ENCODE measurements at regions not wholly inside any gene's neighbourhood (a gene's known extent, or its start where the extent isn't known, plus 50 kb on each side); places are given as distances from the start of the nearest gene placed in this dataset.

DNA sequence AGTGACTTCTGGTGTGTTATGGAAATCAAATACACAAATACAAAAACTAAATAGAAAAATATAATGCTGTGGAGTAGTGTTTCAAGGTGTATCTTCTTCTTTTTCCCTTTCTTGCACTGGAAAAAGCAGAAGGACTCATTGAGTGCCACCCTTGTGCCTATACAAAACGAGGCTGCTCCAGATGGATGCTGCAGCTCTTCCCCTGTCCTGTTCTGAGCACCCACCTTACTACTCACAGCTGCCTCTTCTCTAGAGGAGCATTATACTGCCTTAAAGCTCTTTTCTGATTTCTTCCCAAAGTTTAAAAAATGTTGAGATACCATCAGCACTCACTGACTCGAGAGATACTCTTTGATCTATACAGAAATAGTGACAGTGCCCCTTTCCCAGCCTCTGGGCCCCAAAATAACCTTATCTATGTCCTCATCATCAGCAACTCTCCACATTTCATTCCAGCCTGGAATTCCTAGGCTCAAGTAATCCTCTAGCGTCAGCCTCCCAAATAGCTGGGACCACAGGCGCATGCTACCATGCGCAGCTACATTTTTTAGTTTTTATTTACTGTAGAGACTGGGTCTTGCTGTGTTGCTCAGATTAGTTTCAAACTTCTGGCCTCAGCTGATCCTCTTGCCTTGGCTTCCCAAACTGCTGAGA lies 1356.1 kb upstream of the NRXN1 start:
- DNase-seq, result no peak
- Histone ChIP-seq H3K27me3 (no peaks in the 10 kb centered on the region), H3K9me3 (no peaks in the 10 kb centered on the region), H3K36me3 (no peaks in the 10 kb centered on the region), H3K4me3 (ENCODE audit: low read depth, low read length) (no peak overlapping the region), H3K4me1 (peaks cover 4% of the 10 kb centered on the region)
- TF ChIP-seq CTCF (IDR thresholded peaks at IDR 0.05; ENCODE audit: low read depth, low read length), result no peak

- DNase-seq, result peak; percentile 4
- no peaks in the 10 kb centered on the region for H3K9me3 ChIP-seq
- H3K36me3 ChIP-seq, result no peaks in the 10 kb centered on the region
- no peak for TF ChIP-seq CTCF (IDR thresholded peaks at IDR 0.05; ENCODE audit: low read depth, low read length)
- no peaks in the 10 kb centered on the region for H3K27me3 ChIP-seq
- H3K4me1 ChIP-seq, result peaks cover 4% of the 10 kb centered on the region
- H3K4me3 ChIP-seq (ENCODE audit: low read depth, low read length), result no peak overlapping the region
These were observed 1354.6 kb upstream of the NRXN1 start for GRCh38 chr2:52386433-52387030.

DNA sequence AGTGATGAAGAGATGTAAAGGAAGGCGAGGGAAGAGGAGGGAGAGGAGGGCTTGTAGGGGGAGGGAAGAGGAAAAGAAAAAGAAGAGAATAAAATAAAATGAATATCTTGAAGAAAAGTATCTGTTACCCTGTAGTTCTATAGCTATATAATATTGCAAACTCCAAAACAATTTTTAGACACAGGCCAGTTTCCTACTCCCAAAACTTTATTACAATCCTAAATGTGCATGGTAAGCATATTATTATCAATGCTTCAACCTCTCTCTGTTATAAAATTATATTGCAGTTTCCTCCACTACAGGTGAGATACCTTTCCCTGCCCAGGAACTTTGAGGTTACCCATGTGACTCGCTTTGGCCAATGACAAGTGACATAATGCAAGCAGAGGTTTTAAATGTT lies 1351.6 kb upstream of the NRXN1 start:
- no peak for TF ChIP-seq CTCF (IDR thresholded peaks at IDR 0.05; ENCODE audit: low read depth, low read length)
- Histone ChIP-seq H3K9me3 (no peaks in the 10 kb centered on the region), H3K4me3 (ENCODE audit: low read depth, low read length) (no peak overlapping the region), H3K4me1 (peaks cover 4% of the 10 kb centered on the region), H3K36me3 (no peaks in the 10 kb centered on the region), H3K27me3 (no peaks in the 10 kb centered on the region)
- no peak for DNase-seq

GRCh38 chr2:52369178-52369577 lies 1337.2 kb upstream of the NRXN1 start:
- Histone ChIP-seq H3K36me3 (no peaks in the 10 kb centered on the region), H3K9me3 (no peaks in the 10 kb centered on the region), H3K4me1 (no peaks in the 10 kb centered on the region), H3K4me3 (ENCODE audit: low read depth, low read length) (no peak overlapping the region), H3K27me3 (no peaks in the 10 kb centered on the region)
- DNase-seq, result no peak
- no peak for TF ChIP-seq CTCF (IDR thresholded peaks at IDR 0.05; ENCODE audit: low read depth, low read length)

- no peak for DNase-seq
- no peak overlapping the region for H3K4me3 ChIP-seq (ENCODE audit: low read depth, low read length)
- no peak for TF ChIP-seq CTCF (IDR thresholded peaks at IDR 0.05; ENCODE audit: low read depth, low read length)
These were observed 1336.2 kb upstream of the NRXN1 start for GRCh38 chr2:52368141-52368540.

DNA sequence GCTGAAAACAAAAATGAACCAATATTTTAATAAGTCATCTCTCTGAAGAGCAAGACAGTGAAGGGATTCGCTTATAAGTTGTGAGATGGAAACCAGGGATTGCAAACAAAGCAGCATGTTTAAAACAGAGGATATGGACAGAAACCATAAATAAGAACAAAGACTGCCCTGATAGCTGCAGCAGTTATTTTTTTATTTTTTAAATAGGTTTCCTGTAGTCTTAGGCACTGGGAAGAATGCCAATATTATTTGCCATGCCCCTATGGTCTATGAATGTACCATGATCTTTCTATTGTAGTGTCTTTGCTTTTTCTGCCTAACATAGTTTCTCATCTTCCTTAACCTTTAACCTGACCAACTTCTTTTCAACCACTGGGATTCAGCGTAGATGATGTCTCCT lies 1334.0 kb upstream of the NRXN1 start:
- no peaks in the 10 kb centered on the region for H3K9me3 ChIP-seq
- H3K4me3 ChIP-seq (ENCODE audit: low read depth, low read length), result no peak overlapping the region
- no peak for TF ChIP-seq CTCF (IDR thresholded peaks at IDR 0.05; ENCODE audit: low read depth, low read length)
- H3K36me3 ChIP-seq, result no peaks in the 10 kb centered on the region
- no peak for DNase-seq
- no peaks in the 10 kb centered on the region for H3K4me1 ChIP-seq
- H3K27me3 ChIP-seq, result no peaks in the 10 kb centered on the region

More at GRCh38 chr2:52368141-52368540, 1336.2 kb upstream of the NRXN1 start:
- Histone ChIP-seq H3K36me3 (no peaks in the 10 kb centered on the region), H3K4me1 (no peaks in the 10 kb centered on the region), H3K9me3 (no peaks in the 10 kb centered on the region), H3K27me3 (no peaks in the 10 kb centered on the region)

Data from BE2C (cell line).